NCI-H748 treated with DMSO at 0.1 percent for 48 hours (cell line): ENCODE measurements at regions not wholly inside any gene's neighbourhood (a gene's known extent, or its start where the extent isn't known, plus 50 kb on each side); places are given as distances from the start of the nearest gene placed in this dataset.

ENCODE experiments used
- DNase-seq: peaks from one replicate; lab custom pipeline; 2025; lab: John Stamatoyannopoulos, UW

GRCh38 chr20:57944988-57945387 is 235.2 kb upstream of the PMEPA1 start:
- no peak for DNase-seq

- peak; percentile 32 for DNase-seq
These were observed 234.1 kb upstream of the PMEPA1 start for GRCh38 chr20:57943950-57944349.

GRCh38 chr20:57943291-57943690 is 233.5 kb upstream of the PMEPA1 start:
- DNase-seq, result no peak

GRCh38 chr20:57941604-57942381 is 232.0 kb upstream of the PMEPA1 start:
- DNase-seq, result peak; percentile 53

- DNase-seq, result peak; percentile 45
These were observed 231.2 kb upstream of the PMEPA1 start for GRCh38 chr20:57940868-57941522.

GRCh38 chr20:57940376-57940775 is 230.6 kb upstream of the PMEPA1 start:
- DNase-seq, result no peak

- DNase-seq, result no peak
These were observed 229.7 kb upstream of the PMEPA1 start for GRCh38 chr20:57939499-57939898.

DNA sequence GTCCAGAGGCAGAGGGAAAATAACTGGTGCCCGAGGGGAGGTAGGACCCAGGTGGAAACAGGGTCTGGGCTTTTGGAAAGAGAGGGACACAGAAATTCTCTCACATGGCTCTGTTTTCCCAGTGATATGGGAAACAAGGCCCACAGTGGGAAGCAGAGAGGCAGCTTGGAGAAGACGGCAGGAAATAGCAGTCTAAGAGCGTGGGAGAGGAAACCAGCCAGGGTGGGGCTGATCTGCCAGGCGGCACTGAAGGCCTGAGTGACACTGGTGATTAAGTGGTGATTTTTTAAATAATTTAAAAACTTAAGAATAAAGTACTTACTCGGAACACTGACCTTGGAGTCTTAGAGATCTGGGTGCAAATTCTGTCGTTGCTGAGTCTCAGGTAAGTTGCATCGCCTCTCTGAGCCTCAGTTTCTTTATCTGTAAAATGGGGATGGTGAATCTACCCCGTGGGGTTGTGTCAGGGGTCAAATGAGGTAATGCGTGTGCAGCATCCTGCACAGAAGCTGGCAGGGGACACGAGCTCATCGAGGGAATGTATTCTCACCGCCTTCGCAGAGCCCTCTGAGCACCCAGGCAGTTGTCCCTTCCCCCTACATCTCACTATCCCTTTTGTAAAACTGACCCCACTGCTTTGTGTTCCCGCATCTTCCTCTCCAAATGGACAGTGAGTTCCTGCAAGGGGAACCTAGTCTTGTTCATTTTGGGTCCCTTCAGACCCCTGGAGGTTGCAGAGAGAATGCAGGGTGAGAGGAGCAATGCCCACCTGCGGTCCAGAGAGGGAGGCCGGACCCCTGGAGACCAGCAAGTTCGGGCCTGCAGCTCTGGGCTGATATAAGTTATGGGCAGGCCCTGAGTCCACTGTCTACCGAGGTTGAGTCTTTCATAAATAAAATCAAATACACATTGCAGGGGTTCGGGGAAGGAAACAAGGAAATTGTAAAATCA is 228.6 kb upstream of the PMEPA1 start:
- DNase-seq, result no peak

GRCh38 chr20:57936636-57937385 is 227.0 kb upstream of the PMEPA1 start:
- no peak for DNase-seq

DNA sequence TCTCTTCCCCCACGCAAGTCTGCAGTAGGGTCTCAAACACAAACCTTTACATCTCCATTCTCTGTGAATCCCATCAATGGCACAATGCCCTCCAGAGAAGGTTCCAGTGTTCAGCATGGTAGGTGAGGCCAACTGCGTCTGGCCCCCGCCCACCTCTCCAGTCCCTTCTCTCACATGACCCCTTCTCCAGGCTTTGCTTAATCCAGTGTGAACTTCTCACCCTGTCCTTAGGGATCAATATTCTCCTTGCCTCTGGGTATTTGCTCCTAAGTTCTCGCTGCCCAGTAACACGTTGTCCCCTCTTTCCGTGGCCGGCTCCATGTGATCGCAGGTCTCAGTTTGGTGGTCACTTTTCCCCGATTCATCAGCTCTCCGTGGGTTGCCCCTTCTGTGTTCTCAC is 225.1 kb upstream of the PMEPA1 start:
- no peak for DNase-seq

DNA sequence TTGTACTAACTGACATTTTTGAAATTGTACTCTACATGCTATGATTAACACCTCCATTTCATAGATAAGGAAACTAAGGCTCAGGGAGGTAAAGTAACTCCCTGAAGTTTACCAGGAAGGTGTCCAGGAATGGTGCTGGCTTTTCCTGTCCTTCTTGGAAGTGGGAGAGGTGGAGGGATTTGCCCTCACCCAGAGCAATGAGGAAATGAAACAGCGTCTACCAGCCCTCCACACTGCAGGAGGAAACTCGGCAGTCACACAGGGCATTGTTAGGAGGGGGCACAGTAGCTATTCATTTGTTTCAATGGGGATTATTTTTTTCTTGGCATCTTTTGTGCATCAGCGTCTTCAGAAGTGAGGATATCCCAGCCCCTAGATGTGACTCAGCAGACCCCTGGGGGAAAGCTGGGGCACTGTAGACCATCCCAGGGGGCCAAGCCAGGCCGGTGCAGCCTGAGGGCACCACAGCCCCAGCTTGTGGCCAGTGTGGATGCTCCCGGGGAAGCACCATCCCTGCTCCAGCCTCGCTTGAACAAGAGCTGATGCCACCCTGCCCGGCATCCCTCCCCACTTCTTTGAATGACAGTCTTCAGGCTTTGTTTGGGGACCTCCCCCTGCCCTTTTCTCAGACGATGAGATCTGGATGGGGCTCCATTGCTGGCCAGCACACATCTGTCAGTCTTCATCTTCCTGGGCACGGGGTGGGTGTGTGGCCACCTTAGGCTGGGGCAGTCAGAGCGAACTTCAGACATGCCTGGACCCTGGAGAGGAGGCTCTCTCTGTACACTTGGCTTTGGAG is 224.4 kb upstream of the PMEPA1 start:
- DNase-seq, result no peak

DNA sequence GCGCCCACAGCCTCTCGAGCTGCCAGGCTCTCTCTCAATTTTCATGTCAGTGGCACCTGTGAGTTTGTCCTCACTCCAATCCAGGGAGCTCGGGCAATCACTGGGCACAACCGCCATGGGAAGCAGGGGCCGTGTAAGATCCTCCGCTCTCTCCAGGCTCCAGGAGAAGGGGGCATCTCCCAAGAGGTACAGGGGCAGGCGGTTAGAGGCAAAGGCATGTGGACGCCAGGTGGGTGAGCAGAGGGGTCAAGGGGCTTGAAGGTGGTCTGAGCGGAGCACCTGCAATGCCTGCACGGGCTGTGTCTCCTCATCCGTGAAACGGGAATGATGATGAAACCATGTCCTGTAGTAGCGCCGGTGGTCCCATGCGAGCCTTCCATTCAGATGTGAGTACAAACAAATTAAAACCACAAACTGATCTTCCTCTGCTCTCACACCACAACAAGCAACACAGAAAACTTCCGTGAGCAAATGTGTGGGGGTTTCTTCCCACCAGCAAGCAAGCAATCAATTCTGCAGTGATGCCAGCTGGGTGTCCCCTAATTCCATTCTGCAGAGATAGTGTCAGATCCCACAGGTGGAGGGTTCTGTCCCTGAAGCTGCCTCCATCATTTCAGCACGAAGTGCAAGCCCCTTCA is 222.5 kb upstream of the PMEPA1 start:
- DNase-seq, result no peak

- peak; percentile 83 for DNase-seq
These were observed 220.5 kb upstream of the PMEPA1 start for GRCh38 chr20:57930351-57930750.

DNA sequence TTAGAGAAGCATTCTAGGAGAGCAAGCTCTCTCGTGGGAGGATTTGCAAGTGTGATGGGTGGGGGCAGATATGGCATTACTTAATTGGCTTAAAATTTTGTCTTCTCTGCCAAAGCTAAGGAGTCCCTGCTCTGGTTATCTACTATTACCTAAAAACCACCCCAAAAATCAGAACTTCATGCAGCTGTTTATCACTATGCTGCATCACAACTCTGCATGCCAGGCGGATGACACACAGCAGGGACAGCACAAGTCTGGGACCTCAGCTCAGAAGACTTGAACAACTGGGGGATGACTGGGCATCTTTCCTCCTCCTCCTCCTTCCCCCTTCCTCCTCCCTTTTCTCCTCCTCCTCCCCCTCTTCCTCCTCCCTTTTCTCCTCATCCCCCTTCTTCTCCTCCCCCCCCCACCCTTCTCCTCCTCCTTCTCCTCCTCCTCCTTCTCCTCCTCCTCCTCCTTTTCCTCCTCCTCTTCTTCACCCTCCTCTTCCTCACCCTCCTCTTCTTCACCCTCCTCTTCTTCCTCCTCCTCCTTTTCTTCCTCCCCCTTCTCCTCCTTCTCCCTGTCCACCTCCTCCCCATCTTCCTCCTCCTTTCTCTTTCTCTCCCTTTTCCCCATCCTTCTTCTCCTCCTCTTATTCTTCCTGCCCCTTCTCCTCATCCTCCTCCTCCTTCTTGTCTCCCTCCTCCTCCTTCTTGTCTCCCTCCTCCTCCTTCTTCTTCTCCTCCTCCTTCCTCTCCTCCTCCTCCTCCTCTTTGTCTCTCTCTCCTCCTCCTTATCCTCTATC is 218.6 kb upstream of the PMEPA1 start:
- DNase-seq, result no peak

GRCh38 chr20:57927376-57927775 is 217.6 kb upstream of the PMEPA1 start:
- DNase-seq, result no peak

GRCh38 chr20:57922706-57923105 is 212.9 kb upstream of the PMEPA1 start:
- DNase-seq, result no peak

DNA sequence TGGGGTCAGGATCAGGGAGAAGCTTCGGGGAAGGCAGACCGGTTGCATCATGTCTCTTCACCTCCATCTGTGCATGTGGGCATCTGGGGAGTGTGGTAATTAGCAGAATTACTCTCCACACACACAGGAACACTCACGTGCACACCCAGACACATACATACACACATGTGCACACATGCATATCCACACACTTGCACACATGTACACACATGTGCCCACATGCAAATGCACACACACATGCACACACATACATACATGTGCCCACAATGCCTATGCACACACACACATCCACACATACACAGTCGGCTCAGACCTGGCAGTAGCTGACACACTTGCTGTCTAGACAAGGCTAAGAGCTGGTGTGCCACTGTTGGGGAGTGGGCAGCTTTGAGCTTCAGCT is 212.3 kb upstream of the PMEPA1 start:
- DNase-seq, result no peak

- peak; percentile 36 for DNase-seq
These were observed 211.9 kb upstream of the PMEPA1 start for GRCh38 chr20:57921676-57922075.

DNA sequence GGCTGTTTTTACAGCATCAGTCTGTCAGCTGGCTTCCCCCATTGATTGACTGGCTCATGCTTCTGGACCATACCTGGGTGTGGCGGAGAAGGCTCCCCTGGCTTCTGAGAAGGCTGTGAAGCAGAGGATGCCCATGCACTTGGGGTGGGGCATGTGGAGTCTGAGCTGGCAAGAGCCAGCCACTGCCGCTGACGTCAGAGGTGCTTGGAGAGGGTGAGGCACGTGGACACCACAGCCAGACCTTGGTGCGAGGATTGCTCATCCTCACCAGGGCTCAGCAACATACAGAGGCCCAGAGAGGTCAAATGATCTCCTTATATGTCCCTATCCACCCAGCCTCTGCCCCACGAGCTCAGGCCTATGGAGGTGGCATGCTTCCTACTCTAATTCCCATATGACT is 211.2 kb upstream of the PMEPA1 start:
- DNase-seq, result no peak

DNA sequence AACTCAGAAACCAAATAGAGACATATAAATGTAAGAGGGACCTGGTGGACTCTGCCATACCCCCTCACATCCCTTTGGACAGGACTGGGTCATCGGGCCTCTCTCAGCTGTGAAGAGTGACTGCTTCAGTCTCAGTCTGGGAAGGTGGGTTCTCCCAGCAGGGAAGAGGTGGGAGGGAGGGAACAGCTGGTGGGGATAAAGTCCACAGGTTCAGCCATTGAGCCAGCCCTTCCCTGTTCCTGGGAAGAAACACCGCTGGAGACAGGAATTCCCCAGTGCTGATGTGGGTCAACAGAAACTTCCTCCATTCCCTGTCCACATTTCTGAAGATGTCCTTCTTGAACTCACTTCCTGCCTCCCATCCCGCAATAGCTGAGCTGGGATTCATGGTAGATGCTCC is 209.2 kb upstream of the PMEPA1 start:
- no peak for DNase-seq
